ENCODE measurements at regions not wholly inside any gene's neighbourhood (a gene's known extent, or its start where the extent isn't known, plus 50 kb on each side); places are given as distances from the start of the nearest gene placed in this dataset.

DNA sequence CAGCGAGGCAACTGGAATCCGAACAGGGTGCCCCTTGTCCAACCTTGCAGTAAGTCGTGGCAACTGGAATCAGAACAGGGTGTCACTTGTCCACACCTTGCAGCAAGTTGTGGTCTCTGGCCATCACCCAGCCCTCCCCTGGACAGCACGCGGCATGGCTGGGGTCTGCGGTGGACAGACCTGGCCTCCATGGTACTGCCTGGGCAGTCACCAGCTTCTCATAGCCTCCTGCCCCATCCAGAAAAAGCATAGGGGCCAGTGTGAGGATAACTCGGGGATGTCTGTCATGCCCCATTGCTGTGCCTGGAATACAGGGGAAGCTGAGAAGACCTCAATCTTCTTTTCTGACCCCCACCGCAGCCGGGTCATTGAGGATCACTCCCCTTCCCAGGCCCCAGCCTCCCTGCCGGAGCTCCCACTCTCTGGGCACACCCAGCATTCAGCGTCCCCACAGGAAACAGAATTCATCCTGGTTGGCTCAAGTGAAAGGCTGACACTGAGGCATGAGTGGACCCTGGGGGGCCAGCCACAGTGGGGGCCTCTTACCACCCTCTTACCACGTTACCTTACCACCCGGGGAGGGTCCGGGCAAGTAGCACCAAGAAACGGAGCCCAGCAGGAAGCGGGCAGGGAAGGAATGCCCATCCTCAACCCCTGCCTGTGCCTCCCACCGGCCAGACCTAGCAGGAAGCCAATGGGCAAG, 68.0 kb upstream of the RAB6C start:
- Histone ChIP-seq H4K20me1 (ENCODE audit: insufficient read depth, low read length) (no peaks in the 10 kb centered on the region), H2AFZ (ENCODE audit: low read length) (no peak overlapping the region), H3K9me3 (ENCODE audit: low read length) (no peaks in the 10 kb centered on the region), H3K4me1 (ENCODE audit: insufficient read depth, low read length) (no peaks in the 10 kb centered on the region), H3K9ac (ENCODE audit: insufficient read depth, low read depth, low read length) (no peak overlapping the region), H3K4me2 (ENCODE audit: low read depth, low read length) (no peak overlapping the region), H3K27ac (ENCODE audit: extremely low read length, insufficient read depth, low read length) (no peak overlapping the region), H3K4me3 (replicated peaks in 1 of 3; ENCODE audit: insufficient read depth in 1 of 3, low read depth in 2 of 3, low read length in 3 of 3) (no peak overlapping the region), H3K79me2 (ENCODE audit: insufficient read depth, low read length) (no peaks in the 10 kb centered on the region), H3K27me3 (ENCODE audit: control insufficient read depth in 1 of 2, insufficient read depth in 2 of 2, low read length in 2 of 2) (peaks cover 5 to 81% of the 10 kb centered on the region in 2 experiments; a peak in 4 of 5 replicates), H3K36me3 (replicated peaks in 1 of 2; ENCODE audit: control insufficient read depth in 1 of 2, insufficient read depth in 2 of 2, low read length in 2 of 2) (no peaks in the 10 kb centered on the region)
- FAIRE-seq = no peak
- intact Hi-C loops (cut with micrococcal nuclease; ENCODE audit: unreplicated experiment) (no loop called here), in situ Hi-C loops (cut with HindIII; ENCODE audit: extremely low pct_ligation_motif_present, low pct_unique_long_range_greater_than_20kb) (no loop called here)
- ChIA-PET POLR2A (no interaction called here), CTCF (ENCODE audit: low intra/inter-chr PET ratio, low total read pairs) (no interaction called here)
- DNase-seq (ENCODE audit: low spot score) = no peak
- ATAC-seq = no peak
- WGBS (ENCODE audit: low lambda C conversion rate) = 42% methylated on average over 16 of the region's 17 CpGs
- no TSS peak for BruUV-seq (replicated peaks)
- no peak for TF ChIP-seq ZNF451 (CRISPR knock-in tag; IDR thresholded peaks at IDR 0.05)
- no peak for TF ChIP-seq FOXK2 (IDR thresholded peaks at IDR 0.05)
- no peak for TF ChIP-seq EEA1 (CRISPR knock-in tag; IDR thresholded peaks at IDR 0.05; ENCODE audit: borderline replicate concordance)
- TF ChIP-seq ZNF879 (CRISPR knock-in tag; IDR thresholded peaks at IDR 0.05) = no peak
- TF ChIP-seq SRY (CRISPR knock-in tag; IDR thresholded peaks at IDR 0.05) = no peak
- no peak for TF ChIP-seq TAF15 (IDR thresholded peaks at IDR 0.05; ENCODE audit: low read depth, low read length, poor library complexity, severe bottlenecking)
- no peak for TF ChIP-seq MZF1 (CRISPR knock-in tag; IDR thresholded peaks at IDR 0.05; ENCODE audit: borderline replicate concordance)
- TF ChIP-seq MLLT10 (CRISPR knock-in tag; IDR thresholded peaks at IDR 0.05) = no peak
- TF ChIP-seq, protein P1, sequence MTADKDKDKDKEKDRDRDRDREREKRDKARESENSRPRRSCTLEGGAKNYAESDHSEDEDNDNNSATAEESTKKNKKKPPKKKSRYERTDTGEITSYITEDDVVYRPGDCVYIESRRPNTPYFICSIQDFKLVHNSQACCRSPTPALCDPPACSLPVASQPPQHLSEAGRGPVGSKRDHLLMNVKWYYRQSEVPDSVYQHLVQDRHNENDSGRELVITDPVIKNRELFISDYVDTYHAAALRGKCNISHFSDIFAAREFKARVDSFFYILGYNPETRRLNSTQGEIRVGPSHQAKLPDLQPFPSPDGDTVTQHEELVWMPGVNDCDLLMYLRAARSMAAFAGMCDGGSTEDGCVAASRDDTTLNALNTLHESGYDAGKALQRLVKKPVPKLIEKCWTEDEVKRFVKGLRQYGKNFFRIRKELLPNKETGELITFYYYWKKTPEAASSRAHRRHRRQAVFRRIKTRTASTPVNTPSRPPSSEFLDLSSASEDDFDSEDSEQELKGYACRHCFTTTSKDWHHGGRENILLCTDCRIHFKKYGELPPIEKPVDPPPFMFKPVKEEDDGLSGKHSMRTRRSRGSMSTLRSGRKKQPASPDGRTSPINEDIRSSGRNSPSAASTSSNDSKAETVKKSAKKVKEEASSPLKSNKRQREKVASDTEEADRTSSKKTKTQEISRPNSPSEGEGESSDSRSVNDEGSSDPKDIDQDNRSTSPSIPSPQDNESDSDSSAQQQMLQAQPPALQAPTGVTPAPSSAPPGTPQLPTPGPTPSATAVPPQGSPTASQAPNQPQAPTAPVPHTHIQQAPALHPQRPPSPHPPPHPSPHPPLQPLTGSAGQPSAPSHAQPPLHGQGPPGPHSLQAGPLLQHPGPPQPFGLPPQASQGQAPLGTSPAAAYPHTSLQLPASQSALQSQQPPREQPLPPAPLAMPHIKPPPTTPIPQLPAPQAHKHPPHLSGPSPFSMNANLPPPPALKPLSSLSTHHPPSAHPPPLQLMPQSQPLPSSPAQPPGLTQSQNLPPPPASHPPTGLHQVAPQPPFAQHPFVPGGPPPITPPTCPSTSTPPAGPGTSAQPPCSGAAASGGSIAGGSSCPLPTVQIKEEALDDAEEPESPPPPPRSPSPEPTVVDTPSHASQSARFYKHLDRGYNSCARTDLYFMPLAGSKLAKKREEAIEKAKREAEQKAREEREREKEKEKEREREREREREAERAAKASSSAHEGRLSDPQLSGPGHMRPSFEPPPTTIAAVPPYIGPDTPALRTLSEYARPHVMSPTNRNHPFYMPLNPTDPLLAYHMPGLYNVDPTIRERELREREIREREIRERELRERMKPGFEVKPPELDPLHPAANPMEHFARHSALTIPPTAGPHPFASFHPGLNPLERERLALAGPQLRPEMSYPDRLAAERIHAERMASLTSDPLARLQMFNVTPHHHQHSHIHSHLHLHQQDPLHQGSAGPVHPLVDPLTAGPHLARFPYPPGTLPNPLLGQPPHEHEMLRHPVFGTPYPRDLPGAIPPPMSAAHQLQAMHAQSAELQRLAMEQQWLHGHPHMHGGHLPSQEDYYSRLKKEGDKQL (CRISPR knock-in tag; IDR thresholded peaks at IDR 0.05; ENCODE audit: low read depth) = no peak
- no peak for TF ChIP-seq WIZ (CRISPR knock-in tag; IDR thresholded peaks at IDR 0.05)
- TF ChIP-seq NR2F2 (IDR thresholded peaks at IDR 0.05; ENCODE audit: borderline replicate concordance, low read depth) = no peak
- TF ChIP-seq ZNF121 (CRISPR knock-in tag; IDR thresholded peaks at IDR 0.05) = no peak
- TF ChIP-seq, protein P2, sequence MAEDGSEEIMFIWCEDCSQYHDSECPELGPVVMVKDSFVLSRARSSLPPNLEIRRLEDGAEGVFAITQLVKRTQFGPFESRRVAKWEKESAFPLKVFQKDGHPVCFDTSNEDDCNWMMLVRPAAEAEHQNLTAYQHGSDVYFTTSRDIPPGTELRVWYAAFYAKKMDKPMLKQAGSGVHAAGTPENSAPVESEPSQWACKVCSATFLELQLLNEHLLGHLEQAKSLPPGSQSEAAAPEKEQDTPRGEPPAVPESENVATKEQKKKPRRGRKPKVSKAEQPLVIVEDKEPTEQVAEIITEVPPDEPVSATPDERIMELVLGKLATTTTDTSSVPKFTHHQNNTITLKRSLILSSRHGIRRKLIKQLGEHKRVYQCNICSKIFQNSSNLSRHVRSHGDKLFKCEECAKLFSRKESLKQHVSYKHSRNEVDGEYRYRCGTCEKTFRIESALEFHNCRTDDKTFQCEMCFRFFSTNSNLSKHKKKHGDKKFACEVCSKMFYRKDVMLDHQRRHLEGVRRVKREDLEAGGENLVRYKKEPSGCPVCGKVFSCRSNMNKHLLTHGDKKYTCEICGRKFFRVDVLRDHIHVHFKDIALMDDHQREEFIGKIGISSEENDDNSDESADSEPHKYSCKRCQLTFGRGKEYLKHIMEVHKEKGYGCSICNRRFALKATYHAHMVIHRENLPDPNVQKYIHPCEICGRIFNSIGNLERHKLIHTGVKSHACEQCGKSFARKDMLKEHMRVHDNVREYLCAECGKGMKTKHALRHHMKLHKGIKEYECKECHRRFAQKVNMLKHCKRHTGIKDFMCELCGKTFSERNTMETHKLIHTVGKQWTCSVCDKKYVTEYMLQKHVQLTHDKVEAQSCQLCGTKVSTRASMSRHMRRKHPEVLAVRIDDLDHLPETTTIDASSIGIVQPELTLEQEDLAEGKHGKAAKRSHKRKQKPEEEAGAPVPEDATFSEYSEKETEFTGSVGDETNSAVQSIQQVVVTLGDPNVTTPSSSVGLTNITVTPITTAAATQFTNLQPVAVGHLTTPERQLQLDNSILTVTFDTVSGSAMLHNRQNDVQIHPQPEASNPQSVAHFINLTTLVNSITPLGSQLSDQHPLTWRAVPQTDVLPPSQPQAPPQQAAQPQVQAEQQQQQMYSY (CRISPR knock-in tag; IDR thresholded peaks at IDR 0.05) = no peak
- TF ChIP-seq NRL (CRISPR knock-in tag; IDR thresholded peaks at IDR 0.05; ENCODE audit: borderline replicate concordance) = no peak
- TF ChIP-seq ZNF775 (CRISPR knock-in tag; IDR thresholded peaks at IDR 0.05; ENCODE audit: borderline replicate concordance) = no peak
- TF ChIP-seq ZNF446 (CRISPR knock-in tag; IDR thresholded peaks at IDR 0.05) = no peak
